ENCODE measurements at regions not wholly inside any gene's neighbourhood (a gene's known extent, or its start where the extent isn't known, plus 50 kb on each side); places are given as distances from the start of the nearest gene placed in this dataset.

GRCh38 chr5:155839251-155840037 is 487.5 kb upstream of the SGCD start:
- no peak for DNase-seq (ENCODE audit: low read depth)

- DNase-seq (ENCODE audit: low read depth), result no peak
Measured at GRCh38 chr5:155844542-155844941, 482.4 kb upstream of the SGCD start.

- no peak for DNase-seq (ENCODE audit: low read depth)
Measured at GRCh38 chr5:155850370-155850769, 476.6 kb upstream of the SGCD start.

- no peak for DNase-seq (ENCODE audit: low read depth)
Measured at GRCh38 chr5:155866971-155867370, 460.0 kb upstream of the SGCD start.

- DNase-seq (ENCODE audit: low read depth), result no peak
Measured at GRCh38 chr5:155867522-155868088, 459.4 kb upstream of the SGCD start.

GRCh38 chr5:155870636-155871035 is 456.3 kb upstream of the SGCD start:
- no peak for DNase-seq (ENCODE audit: low read depth)

- no peak for DNase-seq (ENCODE audit: low read depth)
Measured at GRCh38 chr5:155871623-155872022, 455.3 kb upstream of the SGCD start.

GRCh38 chr5:155872629-155873220 is 454.2 kb upstream of the SGCD start:
- no peak for DNase-seq (ENCODE audit: low read depth)

- no peak for DNase-seq (ENCODE audit: low read depth)
Measured at GRCh38 chr5:155878991-155879575, 447.9 kb upstream of the SGCD start.

- no peak for DNase-seq (ENCODE audit: low read depth)
Measured at GRCh38 chr5:155884041-155884440, 442.9 kb upstream of the SGCD start.

GRCh38 chr5:155885199-155885598 is 441.8 kb upstream of the SGCD start:
- DNase-seq (ENCODE audit: low read depth), result no peak

- DNase-seq (ENCODE audit: low read depth), result no peak
Measured at GRCh38 chr5:155886311-155887031, 440.5 kb upstream of the SGCD start.

- DNase-seq (ENCODE audit: low read depth), result no peak
Measured at GRCh38 chr5:155895484-155895883, 431.5 kb upstream of the SGCD start.

- no peak for DNase-seq (ENCODE audit: low read depth)
Measured at GRCh38 chr5:155897761-155898160, 429.2 kb upstream of the SGCD start.

- no peak for DNase-seq (ENCODE audit: low read depth)
Measured at GRCh38 chr5:155898284-155898683, 428.7 kb upstream of the SGCD start.

GRCh38 chr5:155903791-155904190 is 423.2 kb upstream of the SGCD start:
- no peak for DNase-seq (ENCODE audit: low read depth)

- DNase-seq (ENCODE audit: low read depth), result no peak
Measured at GRCh38 chr5:155905364-155905763, 421.6 kb upstream of the SGCD start.

GRCh38 chr5:155906046-155906445 is 420.9 kb upstream of the SGCD start:
- no peak for DNase-seq (ENCODE audit: low read depth)

GRCh38 chr5:155908543-155908942 is 418.4 kb upstream of the SGCD start:
- DNase-seq (ENCODE audit: low read depth), result no peak

- no peak for DNase-seq (ENCODE audit: low read depth)
Measured at GRCh38 chr5:155912291-155912690, 414.7 kb upstream of the SGCD start.

GRCh38 chr5:155914766-155915165 is 412.2 kb upstream of the SGCD start:
- DNase-seq (ENCODE audit: low read depth), result no peak

GRCh38 chr5:155915601-155916000 is 411.4 kb upstream of the SGCD start:
- no peak for DNase-seq (ENCODE audit: low read depth)

Data from iris pigment epithelial cell (primary cell).